ENCODE measurements at regions not wholly inside any gene's neighbourhood (a gene's known extent, or its start where the extent isn't known, plus 50 kb on each side); places are given as distances from the start of the nearest gene placed in this dataset.
A peak's percentile ranks its signal among the peaks of the same experiment; 100 is the strongest.
"Not testable (repeated sequence)": the region's sequence is repeated elsewhere in the genome, so short reads cannot be mapped to it uniquely, and the experiment has no call there.

DNA sequence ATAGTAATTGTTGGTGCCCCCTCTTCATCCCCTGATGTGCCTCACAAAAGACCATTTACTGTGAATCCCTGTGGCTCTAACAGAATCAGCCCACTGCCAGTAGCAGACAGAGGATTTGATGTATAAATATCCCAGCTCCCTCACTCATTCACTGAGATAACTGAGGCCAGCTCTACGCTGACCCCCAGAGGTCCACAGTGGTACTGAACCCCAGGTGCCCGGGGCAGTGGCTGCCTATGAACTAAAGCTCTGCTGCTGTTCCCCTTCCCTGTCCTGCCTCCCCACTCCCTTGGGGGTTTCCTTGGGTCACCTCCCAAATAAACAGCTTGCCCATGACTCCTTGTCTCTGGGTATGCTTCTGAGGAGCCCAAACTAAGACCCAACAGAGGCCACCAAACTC, 295.8 kb downstream of the FOXL1 start:
- peak in 1 of 2 donors; percentile 22 for DNase-seq

DNA sequence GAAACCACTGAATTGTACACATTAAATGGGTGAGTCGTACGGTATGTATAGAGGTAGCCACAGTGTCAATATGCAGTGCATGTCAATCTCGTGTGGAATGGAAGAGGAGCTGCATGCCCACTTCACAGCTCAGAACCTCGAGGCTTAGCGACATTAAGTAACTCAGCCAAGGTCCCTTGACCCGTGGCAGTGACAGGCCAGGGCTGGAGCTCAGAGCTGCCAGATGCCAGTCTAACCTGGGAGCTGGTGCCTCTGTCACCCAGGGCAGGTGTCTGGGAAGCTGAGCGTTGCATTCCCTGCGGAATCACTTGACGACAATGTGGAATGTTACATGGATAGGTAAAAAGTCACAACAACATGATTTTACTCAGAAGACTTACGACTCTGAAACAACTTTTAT, 298.1 kb downstream of the FOXL1 start:
- no peak for DNase-seq

DNA sequence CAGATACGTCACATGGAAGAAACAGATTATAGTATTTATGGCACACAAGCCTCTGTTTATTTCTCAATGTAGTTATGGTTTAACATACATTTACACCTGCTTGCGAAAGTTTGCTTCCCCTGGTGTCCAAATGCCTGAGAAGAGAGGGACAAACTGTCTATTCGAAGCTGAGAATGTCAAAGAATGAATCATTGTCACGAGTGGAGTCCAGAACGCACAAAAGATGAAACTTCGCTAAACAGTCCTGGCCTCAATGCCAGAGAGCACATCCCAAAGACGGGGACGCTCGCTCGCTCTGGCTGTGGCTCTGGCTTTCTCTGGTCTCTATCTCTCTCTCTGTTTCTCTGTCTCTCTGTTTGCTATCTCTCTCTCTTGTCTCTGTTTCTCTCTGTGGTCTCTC, 298.8 kb downstream of the FOXL1 start:
- DNase-seq: no peak

DNA sequence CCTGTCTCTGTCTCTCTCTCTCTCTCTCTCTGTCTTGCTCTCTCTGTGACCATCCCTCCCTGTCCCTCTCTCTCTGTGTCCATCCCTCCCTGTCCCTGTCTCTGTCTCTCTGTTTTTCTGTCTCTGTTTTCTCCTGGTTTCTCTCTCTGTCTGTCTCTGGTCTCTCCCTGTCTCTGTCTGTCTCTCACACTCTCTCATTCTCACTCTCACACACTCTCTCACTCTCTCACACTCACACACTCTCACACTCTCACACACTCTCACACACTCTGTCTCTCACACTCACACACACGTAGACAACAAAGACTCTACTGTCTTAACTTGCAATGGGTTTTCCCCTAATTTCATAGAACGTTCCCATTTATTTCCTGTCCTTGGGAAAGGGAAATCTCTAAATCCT, 299.5 kb downstream of the FOXL1 start:
- no peak for DNase-seq

DNA sequence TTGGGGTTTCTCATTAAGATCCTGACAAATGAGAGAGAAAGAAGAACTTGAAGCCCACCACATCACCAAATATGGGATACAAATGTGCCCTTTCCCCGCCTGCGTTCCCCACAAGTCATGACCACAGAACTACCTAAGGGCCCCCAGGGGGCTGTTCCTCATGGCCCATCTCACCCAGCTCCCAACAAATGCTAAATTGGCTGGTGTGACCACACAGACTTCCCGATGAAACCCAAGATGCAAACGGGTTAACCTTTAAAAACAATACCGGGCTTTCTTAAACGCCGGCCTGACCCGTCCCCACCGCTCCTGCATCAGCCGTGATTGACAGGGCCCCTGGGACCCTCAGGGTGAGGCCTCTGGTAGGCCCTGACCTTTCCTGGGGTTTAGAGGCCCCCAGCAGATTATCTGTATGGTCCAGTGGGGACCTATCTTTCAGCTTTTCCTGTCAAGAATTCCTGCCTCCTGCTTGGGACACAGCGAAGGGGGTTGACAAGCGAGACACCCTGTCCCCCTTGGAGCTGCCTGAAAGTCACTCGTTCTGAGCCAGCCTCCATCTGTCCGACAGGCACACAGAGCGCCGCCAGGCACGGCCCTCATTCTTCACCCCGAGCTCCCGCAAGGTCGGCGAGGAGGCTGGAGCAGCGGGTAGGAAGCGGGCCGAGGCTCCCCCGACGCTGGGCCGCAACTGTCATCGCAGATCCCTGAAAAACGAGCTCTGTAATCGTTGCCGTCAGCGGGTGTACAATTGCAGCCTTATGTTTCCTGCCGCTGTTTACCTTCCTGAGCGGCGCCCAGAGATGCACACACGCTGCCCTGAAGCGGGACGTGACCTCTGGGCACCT, 300.1 kb downstream of the FOXL1 start:
- DNase-seq: no peak

GRCh38 chr16:86879268-86879667, 300.9 kb downstream of the FOXL1 start:
- no peak for DNase-seq

DNA sequence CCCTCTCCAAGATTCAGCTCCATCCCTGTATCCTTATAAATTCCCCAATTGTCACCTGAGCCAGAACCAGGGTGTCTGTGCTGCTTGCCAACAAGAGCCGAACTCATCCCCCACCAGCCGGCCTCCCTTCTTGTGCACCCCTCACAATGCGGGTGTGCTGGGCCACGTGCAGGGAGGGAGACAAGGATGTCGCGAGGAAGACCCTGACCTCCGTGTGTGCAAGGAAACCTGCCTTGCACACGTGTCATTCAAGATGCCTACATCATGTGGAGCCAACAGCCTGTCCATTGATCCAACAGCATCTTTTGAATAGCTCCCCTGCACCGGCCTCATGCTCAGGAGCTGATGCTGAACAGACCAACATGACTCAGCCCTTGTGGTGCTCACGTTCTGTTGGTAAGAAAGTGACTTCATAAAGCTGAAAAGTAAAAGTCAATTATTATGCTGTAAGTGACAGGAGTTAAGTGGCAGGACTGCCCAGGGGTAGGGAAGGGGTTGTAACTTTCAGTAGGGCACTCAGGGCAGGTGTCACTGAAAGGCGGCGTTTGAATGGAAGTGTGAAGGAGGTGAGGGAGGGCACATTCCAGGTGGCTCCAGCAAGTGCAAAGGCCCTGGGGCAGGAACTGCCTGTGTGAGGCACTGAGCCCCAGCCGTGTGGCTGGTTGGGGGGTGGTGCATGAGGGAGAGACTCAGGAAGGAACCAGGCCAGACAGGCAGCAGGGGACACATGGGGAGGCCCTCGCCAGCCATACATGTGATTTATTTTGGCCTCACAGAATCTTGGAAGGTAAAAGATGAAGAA, 302.2 kb downstream of the FOXL1 start:
- DNase-seq: no peak

DNA sequence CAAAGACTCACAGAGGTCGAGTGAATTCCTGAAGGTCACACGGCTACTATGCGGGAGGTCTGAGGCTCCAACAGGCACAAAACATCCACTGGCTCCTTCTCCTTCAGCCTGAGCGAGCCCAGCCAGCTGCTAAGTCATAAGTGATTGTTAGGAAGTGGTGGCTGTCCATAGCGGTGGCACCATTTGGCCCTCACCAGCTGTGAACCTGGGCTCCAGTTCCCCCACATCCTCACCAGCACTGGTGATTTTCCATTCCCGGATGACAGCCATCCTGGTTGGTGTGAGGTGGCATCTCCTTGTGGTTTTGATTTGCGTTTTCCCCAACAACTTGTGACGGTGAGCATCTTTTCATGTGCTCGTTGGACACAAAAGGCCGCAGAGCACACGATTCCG, 302.8 kb downstream of the FOXL1 start:
- no peak for DNase-seq

DNA sequence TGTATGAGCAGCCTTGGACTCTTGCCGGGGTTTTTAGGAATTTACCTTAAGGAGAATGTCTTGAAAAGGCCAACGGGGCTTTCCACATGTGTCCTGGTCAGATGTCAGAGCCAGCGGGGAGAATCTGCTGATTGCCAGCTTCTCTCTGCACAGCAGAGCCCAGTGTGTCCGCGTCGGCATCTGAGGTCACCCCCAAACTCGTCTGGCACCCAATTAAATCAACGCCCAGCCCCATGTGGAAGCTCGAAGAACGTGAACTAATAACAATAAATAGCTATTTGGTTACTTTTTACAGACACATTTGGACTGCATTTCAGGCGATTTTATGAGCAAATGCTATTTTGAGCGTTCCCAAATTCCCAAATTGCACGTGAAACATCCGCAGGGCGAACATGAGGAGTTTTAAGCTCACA, 303.5 kb downstream of the FOXL1 start:
- no peak for DNase-seq

GRCh38 chr16:86882586-86883280, 304.4 kb downstream of the FOXL1 start:
- DNase-seq: no peak

DNA sequence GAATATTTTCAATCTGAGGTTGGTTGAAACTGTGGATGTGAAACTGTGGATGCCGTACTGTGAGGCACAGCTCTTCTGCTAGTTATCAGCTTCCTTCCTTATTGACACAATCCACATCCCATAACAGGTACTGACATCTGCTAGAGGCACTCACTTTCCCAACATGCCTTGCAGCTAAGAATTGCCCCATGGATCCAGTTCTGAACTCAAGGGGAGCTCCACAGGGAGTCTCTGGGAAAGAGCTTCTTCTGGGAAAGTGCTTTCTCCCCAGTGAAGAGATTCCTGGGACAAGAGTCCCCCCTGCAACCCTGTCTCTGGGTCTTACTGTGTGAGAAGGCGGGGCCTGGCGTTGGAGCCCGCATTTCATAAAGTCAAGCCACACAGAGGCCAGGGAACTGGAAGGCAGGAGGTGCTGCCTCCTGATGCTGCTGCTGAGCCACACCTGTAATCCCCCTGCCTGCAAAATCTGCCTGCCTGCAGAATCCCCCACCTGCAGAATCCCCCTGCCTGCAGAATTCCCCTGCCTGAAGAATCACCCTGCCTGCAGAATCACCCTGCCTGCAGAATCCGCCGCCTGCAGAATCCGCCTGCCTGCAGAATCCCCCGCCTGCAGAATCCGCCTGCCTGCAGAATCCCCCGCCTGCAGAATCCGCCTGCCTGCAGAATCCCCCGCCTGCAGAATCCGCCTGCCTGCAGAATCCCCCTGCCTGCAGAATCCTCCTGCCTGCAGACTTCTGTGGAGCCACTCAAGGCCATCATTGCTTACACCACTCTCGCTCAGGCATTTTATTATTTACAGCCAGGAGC, 305.4 kb downstream of the FOXL1 start:
- no peak for DNase-seq

GRCh38 chr16:86884390-86884650, 306.0 kb downstream of the FOXL1 start:
- DNase-seq: no peak

DNA sequence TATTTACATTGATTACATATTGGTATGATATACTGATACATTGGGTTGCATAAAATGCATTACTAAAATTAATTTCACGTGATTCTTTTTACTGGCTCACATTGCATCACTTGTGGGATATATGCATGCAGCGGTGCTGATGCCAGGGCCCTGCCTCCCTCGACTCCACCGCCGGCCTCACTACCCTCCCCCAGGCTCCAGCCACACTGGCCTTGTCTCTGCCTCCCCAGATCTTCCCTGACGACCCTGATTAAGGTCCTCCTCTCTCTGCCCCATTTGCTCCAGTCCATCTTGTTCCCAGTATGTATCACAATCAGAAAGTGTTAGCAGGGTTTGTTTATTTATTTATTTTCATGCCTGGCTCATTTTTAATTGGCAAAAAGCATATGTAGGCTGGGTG, 306.8 kb downstream of the FOXL1 start:
- DNase-seq: no peak

DNA sequence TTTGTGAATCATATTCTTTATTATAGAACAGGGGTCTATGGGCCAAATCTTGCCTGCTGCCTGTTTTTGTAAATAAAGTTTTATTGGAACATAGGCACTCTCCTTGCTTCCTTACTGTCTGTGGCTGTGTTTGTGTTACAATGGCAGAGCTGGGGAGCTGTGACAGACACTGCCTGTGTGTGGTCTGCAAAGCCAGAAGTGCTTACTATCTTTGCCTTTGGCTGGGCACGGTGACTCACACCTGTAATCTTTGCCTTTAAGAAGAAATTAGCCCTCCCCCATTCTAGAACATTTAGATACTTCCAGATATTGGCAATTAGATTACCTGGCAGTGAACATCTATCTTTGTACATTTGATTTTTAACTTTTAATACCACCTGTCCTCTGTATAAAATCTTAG, 308.3 kb downstream of the FOXL1 start:
- DNase-seq: no peak

DNA sequence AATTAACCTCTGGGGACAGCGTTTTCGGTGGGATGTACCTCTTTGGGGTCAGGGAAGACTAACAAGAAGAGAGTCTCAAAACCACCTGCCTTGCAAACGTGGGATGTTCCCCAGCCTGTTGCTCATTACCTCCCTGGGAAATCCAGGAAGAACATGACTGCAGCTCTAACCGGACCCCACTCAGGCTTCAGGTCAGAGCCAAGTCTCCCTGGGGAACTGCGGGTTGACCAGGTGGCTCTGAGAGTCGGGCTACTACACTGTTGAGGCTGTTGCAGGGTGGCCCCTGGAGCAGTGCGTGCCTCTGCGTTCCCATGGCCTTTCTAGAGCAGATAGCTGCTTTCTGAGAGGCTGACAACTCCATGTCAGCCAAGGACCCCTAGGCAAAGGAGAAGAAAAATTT, 309.1 kb downstream of the FOXL1 start:
- no peak for DNase-seq

DNA sequence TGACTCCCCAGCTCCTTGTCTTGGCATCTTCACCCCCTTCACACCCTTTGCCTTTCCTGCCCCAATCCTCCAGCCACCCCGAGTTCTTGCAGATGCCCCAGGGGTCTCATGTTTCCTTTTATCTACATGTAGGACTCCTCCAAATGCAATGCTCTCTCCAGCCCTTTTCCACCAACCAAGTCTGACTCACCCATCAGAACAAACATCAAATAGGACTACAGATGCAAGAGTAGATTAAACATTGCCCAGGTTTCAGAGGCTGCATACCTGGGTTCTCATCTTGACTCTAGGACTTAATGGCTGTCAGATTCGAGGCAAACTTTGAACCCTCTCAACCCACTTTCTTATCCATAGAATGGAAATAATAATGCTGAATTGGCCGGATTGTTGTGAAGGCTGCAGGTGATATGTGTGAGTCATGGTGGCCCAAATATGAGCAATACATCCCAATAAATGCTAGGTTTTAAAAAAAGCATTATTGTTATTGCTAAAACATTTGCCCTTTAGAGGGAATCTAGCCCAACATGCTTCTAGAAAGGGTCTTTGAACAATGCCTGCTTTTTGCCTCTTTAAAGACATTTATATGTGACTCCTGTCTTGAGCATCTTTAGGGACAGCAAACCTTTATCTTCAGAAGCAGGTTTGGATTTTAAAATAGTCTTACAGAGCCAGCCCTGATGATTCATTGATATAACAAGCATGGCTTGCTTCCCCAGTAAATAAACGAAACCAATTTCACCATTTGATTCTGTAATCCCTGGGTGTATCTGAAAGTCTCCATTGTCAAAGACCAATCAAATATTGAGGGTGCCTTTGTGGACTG, 310.1 kb downstream of the FOXL1 start:
- no peak for DNase-seq

DNA sequence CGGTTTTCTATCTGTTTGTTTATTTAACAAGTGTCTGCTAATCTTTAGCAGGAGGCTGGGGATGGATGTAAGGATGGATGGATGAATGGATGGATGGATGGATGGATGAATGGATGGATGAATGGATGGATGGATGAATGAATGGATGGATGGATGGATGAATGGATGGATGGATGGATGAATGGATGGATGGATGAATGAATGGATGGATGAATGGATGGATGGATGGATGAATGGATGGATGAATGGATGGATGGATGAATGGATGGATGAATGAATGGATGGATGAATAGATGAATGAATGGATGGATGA, 310.7 kb downstream of the FOXL1 start:
- not testable (repeated sequence) for DNase-seq

DNA sequence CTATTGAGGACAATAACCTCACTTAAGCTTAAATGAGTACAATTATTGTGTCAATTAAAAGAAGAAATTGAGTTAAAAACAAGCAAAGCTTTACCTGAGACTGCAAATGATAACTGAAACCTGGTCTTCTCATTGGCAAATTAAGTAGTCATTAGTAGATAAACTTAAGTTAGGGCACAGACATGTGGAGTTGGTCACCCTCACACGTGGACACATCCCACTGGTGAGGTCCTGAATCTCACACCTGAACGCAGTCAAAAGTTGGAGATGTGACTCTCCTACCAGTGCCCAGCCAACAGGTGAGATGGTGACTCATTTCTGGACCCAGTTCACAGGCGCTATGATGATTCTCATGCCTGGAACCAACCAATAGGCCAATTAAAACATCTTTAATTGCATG, 311.6 kb downstream of the FOXL1 start:
- DNase-seq: no peak

DNA sequence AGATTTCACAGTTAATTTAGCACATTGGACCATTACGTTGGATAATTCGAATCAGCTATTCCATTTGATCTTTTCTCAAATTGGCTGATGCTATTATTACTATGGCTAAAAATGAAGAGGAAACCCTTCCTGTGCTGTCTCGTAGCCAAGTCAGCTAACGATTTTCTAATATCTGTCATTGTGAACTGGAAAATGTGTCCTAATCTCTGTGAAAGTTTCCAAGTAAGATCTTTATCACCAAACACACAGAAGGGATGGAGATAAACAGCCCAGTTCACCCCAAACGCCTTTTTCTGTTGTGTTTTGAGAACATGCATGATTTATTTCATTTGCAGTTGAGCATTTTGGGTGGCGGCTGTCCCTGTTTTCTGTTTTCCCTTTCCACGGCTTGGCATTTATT, 312.8 kb downstream of the FOXL1 start:
- DNase-seq: no peak

DNA sequence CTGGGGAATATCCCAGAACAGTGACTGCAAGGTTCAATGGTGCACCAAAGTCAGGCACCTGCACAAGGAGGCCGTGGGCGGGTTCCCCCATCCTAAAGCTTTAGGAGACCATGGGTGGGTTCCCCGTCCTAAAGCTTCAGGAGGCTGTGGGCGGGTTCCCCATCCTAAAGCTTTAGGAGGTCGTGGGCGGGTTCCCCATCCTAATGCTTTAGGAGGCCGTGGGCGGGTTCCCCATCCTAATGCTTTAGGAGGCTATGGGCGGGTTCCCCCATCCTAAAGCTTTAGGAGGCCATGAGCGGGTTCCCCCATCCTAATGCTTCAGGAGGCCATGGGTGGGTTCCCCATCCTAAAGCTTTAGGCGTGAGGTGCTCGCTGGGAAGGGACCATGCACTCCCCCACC, 313.3 kb downstream of the FOXL1 start:
- no peak for DNase-seq

DNA sequence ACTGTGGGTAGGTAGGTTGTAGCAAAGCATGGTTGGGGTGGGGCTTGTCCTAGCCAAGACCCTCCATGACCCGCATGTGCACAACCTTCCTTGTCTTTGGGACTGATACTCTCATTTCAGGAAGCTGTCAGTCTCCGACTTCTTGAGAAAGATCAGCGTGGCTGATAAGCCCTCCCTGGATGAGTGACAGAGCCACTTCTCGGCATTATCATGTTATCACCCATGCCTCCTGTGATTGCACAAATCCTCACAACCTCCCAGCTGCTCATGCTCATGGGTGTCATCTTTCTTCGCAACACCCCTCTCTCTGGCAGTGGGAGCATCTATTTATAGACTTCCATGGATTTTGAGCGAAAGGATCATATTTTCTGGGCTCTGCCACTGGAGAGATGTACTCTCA, 314.2 kb downstream of the FOXL1 start:
- DNase-seq: no peak

DNA sequence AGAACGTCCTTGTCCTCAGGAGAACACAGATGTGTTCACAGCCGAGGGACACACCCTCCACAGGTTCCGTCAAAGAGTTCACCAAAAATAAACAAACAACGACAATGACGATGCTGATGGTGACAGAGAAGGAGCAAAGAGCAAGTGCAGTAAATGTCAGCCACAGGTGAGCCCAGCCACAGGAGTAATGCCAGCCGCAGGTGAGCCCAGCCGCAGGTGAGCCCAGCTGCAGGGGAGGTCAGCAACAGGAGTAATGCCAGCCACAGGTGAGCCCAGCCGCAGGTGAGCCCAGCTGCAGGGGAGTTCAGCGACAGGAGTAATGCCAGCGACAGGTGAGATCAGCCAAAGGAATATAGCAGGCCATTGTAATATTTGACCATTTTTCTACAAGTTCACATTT, 315.2 kb downstream of the FOXL1 start:
- DNase-seq: no peak
